NT2/D1 (cell line): ENCODE measurements at regions not wholly inside any gene's neighbourhood (a gene's known extent, or its start where the extent isn't known, plus 50 kb on each side); places are given as distances from the start of the nearest gene placed in this dataset.

Experiments
- SUZ12 ChIP-seq: IDR thresholded peaks from 2 replicates; pipeline ENCODE4 v1.6.1; 2011; ENCODE audit not compliant: insufficient read length, insufficient read depth; ENCODE audit errors: extremely low read depth
- YY1 ChIP-seq: IDR thresholded peaks from 2 replicates; pipeline ENCODE4 v1.6.1; 2011; ENCODE audit not compliant: insufficient read length, insufficient read depth
- ZNF274 ChIP-seq: IDR thresholded peaks from 2 replicates; pipeline ENCODE4 v1.6.1; 2011; ENCODE audit warnings: mild to moderate bottlenecking, low read depth, low read length

DNA sequence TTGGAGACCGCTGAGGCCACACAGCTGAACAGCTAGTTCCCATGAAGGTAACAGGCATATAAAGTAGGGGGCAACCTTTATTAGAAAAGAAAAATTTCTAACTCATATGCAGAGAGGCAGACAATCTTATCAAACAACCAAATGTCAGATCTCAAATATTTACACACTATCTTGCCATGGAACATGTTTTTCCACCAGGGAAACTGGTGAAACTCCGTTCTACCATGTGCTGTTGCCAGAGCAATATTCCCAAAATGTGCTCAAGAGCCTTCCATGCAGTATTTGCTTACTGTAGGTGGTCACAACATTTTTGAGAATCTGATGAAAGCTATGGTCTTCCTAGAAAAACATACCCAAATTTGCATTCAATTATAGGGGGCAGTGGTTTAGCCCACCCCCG is 143.4 kb upstream of the MAGI3 start:
- no peak for TF ChIP-seq SUZ12
- no peak for TF ChIP-seq YY1
- no peak for TF ChIP-seq ZNF274
